ENCODE measurements at regions not wholly inside any gene's neighbourhood (a gene's known extent, or its start where the extent isn't known, plus 50 kb on each side); places are given as distances from the start of the nearest gene placed in this dataset.

DNA sequence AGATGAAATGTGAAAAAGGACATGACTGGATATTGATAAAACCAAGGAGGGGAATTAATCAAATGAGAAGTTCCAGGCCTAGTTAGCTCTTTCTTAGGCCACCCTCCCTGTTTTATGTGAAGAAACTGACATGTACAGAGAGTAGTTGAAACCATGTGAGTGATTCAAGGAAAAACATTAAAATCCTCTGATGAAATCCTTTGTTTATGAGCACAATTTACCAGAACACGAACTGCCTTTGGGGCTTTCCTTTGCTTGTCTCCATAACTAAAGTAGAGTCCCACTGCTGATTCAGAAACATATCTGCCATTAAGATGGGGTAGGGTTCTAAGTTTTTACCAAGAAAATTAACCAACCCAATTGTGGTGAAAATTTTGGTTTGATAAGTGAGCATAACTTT, 558.3 kb downstream of the NR2F2 start:
- no peak for DNase-seq
- Histone ChIP-seq H3K4me3 (no peak overlapping the region), H3K36me3 (replicated peaks in 1 of 2) (no peaks in the 10 kb centered on the region), H3K4me1 (replicated peaks in 1 of 2) (peaks cover 0 to 4% of the 10 kb centered on the region in 2 donors), H3K9me3 (replicated peaks in 1 of 3) (no peaks in the 10 kb centered on the region), H3K27me3 (no peaks in the 10 kb centered on the region), H3K27ac (no peak overlapping the region)
- intact Hi-C loops (cut with DNase I): no loop called here
- WGBS, 4 donors: 81 to 100% (median 85%) methylated on average over 1 of the region's 1 CpG
- no peak for TF ChIP-seq POLR2A (IDR thresholded peaks at IDR 0.05)
- TF ChIP-seq, protein P1, sequence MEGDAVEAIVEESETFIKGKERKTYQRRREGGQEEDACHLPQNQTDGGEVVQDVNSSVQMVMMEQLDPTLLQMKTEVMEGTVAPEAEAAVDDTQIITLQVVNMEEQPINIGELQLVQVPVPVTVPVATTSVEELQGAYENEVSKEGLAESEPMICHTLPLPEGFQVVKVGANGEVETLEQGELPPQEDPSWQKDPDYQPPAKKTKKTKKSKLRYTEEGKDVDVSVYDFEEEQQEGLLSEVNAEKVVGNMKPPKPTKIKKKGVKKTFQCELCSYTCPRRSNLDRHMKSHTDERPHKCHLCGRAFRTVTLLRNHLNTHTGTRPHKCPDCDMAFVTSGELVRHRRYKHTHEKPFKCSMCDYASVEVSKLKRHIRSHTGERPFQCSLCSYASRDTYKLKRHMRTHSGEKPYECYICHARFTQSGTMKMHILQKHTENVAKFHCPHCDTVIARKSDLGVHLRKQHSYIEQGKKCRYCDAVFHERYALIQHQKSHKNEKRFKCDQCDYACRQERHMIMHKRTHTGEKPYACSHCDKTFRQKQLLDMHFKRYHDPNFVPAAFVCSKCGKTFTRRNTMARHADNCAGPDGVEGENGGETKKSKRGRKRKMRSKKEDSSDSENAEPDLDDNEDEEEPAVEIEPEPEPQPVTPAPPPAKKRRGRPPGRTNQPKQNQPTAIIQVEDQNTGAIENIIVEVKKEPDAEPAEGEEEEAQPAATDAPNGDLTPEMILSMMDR (IDR thresholded peaks at IDR 0.05): no peak

DNA sequence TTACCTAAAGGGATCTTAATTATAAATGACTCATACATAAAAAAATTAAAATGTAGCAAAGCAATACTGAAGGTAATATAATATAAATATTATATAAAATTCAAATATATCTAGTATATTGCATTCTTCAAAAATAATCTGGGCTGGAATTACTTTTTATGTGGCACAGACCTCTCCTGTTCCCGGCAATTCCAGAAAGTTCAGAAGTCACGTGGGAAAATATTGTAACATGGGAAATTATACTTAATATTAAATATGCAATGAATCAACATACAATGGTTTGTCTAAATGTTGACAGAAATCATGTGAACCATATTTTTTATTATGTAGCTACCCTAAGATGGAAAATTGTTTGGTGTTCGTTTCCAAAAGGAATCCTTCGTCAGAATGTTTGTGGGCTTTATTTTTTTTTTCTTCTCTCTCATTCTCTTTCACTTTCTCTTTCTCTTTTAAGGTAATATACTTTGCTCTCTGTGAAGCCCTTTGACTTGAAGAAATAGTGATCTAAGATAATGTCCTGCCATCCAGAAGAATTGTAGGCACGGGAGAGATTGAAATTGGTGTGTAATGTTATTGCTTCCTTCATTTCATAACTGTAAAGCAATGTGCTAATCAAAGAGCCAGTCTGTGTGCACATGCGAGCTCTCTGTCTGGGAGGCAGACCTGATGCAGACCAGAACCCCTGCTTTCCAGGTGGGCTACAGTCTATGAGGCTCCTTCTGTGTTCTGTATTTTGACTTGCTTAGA, 559.4 kb downstream of the NR2F2 start:
- intact Hi-C loops (cut with DNase I): no loop called here
- no peak for TF ChIP-seq POLR2A (IDR thresholded peaks at IDR 0.05)
- TF ChIP-seq, protein P1 (IDR thresholded peaks at IDR 0.05): no peak
- peak overlapping the region in 2 of 4 donors; percentile 14 to 49 for H3K4me3 ChIP-seq
- no peak overlapping the region for H3K27ac ChIP-seq
- 17 to 22% (median 20%) methylated on average over 6 of the region's 6 CpGs for WGBS, 4 donors
- H3K36me3 ChIP-seq (replicated peaks in 1 of 2): no peaks in the 10 kb centered on the region
- DNase-seq: peak in 2 of 7 donors; percentile 13 to 20
- H3K9me3 ChIP-seq (replicated peaks in 1 of 3): no peaks in the 10 kb centered on the region
- peaks cover 0 to 4% of the 10 kb centered on the region in 2 donors for H3K4me1 ChIP-seq (replicated peaks in 1 of 2)
- no peaks in the 10 kb centered on the region for H3K27me3 ChIP-seq

DNA sequence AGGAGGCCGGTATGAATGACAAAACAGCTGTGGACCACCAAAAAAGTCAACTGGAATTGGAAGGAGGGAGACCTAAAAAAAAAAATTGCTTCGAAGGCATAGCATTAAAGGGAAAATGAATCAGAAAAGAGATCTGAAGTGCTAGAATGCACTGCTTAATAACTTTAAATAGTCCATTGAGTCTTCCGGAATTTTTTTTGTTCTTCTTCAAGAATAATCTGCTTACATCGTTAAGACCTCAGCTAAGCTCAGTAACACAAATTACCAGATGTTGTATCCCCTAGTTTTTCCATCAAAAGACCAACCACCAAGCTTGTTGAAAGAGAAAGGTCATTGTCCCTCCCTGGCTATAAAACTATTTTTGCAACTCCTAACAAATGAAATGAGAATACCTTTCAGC, 560.5 kb downstream of the NR2F2 start:
- Histone ChIP-seq H3K36me3 (replicated peaks in 1 of 2) (no peaks in the 10 kb centered on the region), H3K4me3 (no peak overlapping the region), H3K27me3 (no peaks in the 10 kb centered on the region), H3K9me3 (replicated peaks in 1 of 3) (no peaks in the 10 kb centered on the region), H3K4me1 (replicated peaks in 1 of 2) (peaks cover 0 to 4% of the 10 kb centered on the region in 2 donors), H3K27ac (no peak overlapping the region)
- 64 to 72% (median 69%) methylated on average over 4 of the region's 4 CpGs for WGBS, 4 donors
- DNase-seq: no peak
- TF ChIP-seq, protein P1 (IDR thresholded peaks at IDR 0.05): no peak
- no peak for TF ChIP-seq POLR2A (IDR thresholded peaks at IDR 0.05)
- intact Hi-C loops (cut with DNase I): no loop called here

DNA sequence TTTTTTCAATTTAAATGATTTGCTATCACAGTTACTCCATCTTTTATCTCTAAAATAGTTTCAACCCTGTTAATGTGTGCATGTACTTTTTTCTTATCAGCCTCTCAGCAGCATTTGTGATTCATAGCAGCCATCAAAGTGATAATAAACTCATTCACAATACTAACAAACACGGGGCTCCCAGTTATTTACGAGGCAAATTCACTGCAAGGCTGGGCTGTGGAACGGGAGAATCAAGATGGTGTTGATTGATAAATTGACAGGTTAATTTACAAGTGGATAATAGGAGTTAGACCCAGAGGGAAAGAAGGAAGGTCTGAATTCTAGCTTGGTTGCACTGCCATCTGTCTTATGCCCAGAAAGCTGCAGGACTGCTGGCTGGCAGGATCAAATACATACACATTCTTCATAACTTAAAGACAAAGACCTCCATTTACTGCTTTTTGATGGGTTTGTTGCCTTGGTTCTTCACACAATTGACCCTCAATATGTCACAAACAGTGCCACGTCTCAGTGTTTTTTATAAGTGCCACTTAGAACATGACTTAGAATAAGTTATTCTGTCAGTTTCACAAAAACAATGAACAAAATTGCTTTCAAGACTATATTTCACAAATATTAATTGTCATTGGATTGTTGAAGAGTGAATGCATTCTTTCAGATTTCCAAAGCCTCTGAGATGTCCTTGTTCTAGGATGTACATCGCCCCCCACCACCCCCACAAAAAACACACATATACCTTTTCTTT, 562.8 kb downstream of the NR2F2 start:
- Histone ChIP-seq H3K36me3 (replicated peaks in 1 of 2) (no peaks in the 10 kb centered on the region), H3K9me3 (replicated peaks in 1 of 3) (no peaks in the 10 kb centered on the region), H3K27me3 (no peaks in the 10 kb centered on the region), H3K27ac (no peak overlapping the region), H3K4me3 (no peak overlapping the region), H3K4me1 (replicated peaks in 1 of 2) (peaks cover 0 to 4% of the 10 kb centered on the region in 2 donors)
- TF ChIP-seq POLR2A (IDR thresholded peaks at IDR 0.05): no peak
- TF ChIP-seq, protein P1 (IDR thresholded peaks at IDR 0.05): peak; percentile 9 to 60 (median 52)
- intact Hi-C loops (cut with DNase I): no loop called here
- DNase-seq: peak in 6 of 7 donors; percentile 14 to 52 (median 28)
- 18 to 28% (median 24%) methylated on average over 5 of the region's 5 CpGs for WGBS, 4 donors
